Mesothelial cell of epicardium (in vitro differentiated cells): ENCODE measurements at regions not wholly inside any gene's neighbourhood (a gene's known extent, or its start where the extent isn't known, plus 50 kb on each side); places are given as distances from the start of the nearest gene placed in this dataset.

Source experiments
- DNase-seq, 2 experiments: peaks; one replicate each; pipeline ENCODE4 v3.0.0; 2021; ENCODE audit warnings: low spot score in 2 of 2; ENCODE audit not compliant: unreplicated experiment in 2 of 2
- H3K27ac Mint-ChIP-seq: 2 replicates; pipeline ENCODE4 v1.8.0; 2021; ENCODE audit warnings: mixed read lengths
- H3K27me3 Mint-ChIP-seq: 2 replicates; pipeline ENCODE4 v1.8.0; 2021; ENCODE audit warnings: low read depth, mixed read lengths
- H3K36me3 Mint-ChIP-seq: 2 replicates; pipeline ENCODE4 v1.8.0; 2021; ENCODE audit warnings: mixed read lengths
- H3K4me1 Mint-ChIP-seq: 2 replicates; pipeline ENCODE4 v1.8.0; 2021; ENCODE audit warnings: mixed read lengths
- H3K4me3 Mint-ChIP-seq: 2 replicates; pipeline ENCODE4 v1.8.0; 2021; ENCODE audit warnings: mild to moderate bottlenecking, moderate library complexity, mixed read lengths
- H3K9me3 Mint-ChIP-seq: 2 replicates; pipeline ENCODE4 v1.8.0; 2021; ENCODE audit warnings: mixed read lengths
- TF ChIP-seq, protein P1 (sequence below): fragments of 200-600 bp; sonication (generic); IDR thresholded peaks from one replicate; pipeline ENCODE4 v1.5.0; 2021; ENCODE audit warnings: antibody characterized with exemption; ENCODE audit not compliant: unreplicated experiment

DNA sequence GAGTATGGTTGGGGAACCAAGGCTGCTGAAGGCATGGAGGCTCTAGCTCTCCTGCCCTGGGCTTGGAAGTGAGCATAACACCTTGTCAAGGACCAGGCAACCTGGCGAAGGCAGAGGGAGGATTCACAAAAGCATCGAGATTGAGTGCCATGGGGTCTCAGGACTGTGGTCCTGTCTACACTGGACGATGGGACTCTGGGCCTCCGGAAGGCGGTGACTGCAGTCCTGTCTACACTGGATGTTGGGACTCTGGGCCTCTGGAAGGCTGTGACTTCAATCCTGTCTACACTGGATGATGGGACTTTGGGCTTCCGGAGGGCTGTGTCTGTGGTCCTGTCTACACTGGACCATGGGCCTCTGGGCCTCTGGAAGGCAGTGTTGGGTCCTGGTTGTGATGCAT is 290.4 kb downstream of the TEX29 start:
- Mint-ChIP-seq H3K27me3 (peaks cover 60% of the 10 kb centered on the region), H3K9me3 (no peaks in the 10 kb centered on the region), H3K36me3 (no peaks in the 10 kb centered on the region), H3K27ac (no peak overlapping the region), H3K4me1 (no peaks in the 10 kb centered on the region), H3K4me3 (no peak overlapping the region)
- TF ChIP-seq, protein P1, sequence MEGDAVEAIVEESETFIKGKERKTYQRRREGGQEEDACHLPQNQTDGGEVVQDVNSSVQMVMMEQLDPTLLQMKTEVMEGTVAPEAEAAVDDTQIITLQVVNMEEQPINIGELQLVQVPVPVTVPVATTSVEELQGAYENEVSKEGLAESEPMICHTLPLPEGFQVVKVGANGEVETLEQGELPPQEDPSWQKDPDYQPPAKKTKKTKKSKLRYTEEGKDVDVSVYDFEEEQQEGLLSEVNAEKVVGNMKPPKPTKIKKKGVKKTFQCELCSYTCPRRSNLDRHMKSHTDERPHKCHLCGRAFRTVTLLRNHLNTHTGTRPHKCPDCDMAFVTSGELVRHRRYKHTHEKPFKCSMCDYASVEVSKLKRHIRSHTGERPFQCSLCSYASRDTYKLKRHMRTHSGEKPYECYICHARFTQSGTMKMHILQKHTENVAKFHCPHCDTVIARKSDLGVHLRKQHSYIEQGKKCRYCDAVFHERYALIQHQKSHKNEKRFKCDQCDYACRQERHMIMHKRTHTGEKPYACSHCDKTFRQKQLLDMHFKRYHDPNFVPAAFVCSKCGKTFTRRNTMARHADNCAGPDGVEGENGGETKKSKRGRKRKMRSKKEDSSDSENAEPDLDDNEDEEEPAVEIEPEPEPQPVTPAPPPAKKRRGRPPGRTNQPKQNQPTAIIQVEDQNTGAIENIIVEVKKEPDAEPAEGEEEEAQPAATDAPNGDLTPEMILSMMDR, result no peak
- DNase-seq, result no peak

DNA sequence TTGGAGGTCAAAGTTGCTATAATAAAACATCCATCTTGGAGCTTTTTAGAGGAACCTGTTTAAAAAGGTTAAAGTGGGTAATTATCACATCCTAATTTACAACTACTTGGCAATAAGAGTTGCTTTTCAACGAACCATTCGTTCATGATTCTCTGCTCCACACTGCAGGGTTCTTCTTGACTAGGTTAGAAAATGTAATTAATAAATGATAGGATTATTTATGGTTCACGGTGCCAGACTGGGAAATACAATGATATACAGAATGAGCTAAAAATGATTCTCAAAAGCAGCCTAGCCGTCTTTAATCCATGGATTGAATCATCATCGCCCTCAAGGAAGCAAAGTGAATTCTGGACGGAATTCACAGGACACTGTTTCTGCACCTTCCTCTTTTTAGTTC is 291.2 kb downstream of the TEX29 start:
- H3K9me3 Mint-ChIP-seq, result no peaks in the 10 kb centered on the region
- TF ChIP-seq, protein P1, result no peak
- H3K4me3 Mint-ChIP-seq, result no peak overlapping the region
- no peak for DNase-seq
- H3K27ac Mint-ChIP-seq, result no peak overlapping the region
- H3K4me1 Mint-ChIP-seq, result no peaks in the 10 kb centered on the region
- no peaks in the 10 kb centered on the region for H3K36me3 Mint-ChIP-seq
- H3K27me3 Mint-ChIP-seq, result peaks cover 60% of the 10 kb centered on the region

DNA sequence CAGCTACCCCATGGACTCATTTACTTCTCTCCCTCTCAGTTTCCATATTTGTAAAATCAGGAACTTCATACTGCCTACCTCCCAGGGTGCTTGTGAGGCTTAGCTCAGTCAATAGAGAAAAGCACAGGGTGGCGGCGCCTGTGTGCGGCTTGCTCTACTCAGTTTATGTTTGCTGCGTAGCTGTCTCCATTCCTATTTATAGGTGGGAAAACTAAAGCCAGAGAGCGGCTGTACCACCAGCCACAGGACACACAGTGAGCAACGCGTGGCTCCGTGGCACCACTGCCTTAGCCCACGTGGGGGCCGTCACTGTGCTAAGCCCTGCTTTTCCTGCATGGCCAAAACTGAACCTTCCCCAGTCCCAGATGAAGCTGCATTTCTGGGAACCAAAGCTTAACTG is 292.4 kb downstream of the TEX29 start:
- H3K9me3 Mint-ChIP-seq, result no peaks in the 10 kb centered on the region
- TF ChIP-seq, protein P1, result no peak
- no peaks in the 10 kb centered on the region for H3K4me1 Mint-ChIP-seq
- H3K36me3 Mint-ChIP-seq, result no peaks in the 10 kb centered on the region
- peaks cover 54% of the 10 kb centered on the region for H3K27me3 Mint-ChIP-seq
- H3K27ac Mint-ChIP-seq, result no peak overlapping the region
- no peak overlapping the region for H3K4me3 Mint-ChIP-seq
- no peak for DNase-seq

DNA sequence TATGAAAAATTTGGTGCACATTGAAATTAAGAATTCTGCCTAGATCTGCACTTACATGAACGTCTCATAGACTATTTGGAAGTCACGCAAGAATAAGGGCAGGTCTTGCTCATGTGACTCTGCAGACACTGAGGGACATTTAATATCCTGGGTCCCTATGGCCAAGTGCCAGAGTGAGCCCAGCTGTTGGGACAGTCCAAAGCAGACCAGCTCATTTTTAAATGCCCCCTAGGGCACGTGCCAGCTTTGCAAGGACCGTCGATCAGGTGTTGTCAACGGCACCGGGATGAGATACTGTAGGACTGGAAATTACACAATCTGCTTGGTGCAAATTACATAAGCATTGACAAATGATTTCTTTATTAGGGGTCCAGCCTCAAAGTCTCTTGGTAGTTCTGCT is 293.6 kb downstream of the TEX29 start:
- Mint-ChIP-seq H3K27ac (no peak overlapping the region), H3K9me3 (no peaks in the 10 kb centered on the region)
- TF ChIP-seq, protein P1, result no peak

DNA sequence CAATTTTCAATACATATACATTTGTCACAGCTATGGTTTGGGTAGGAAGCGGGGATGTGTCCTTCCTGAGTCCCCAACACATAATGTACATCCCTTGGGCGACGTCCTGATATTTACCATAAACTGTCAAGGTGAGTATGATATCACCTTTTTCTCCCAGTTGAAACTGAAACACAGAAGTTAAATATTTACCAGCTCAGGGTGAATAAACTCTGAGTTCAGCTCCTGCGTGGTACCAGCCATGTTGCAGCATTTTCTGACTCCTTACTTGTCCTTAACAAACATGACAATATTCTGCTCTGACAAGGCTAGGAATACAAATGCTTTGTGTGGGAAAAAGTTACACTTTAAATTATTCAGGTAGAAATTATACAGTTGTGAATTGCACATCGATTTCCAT is 294.2 kb downstream of the TEX29 start:
- DNase-seq, result no peak
- H3K36me3 Mint-ChIP-seq, result no peaks in the 10 kb centered on the region
- H3K27me3 Mint-ChIP-seq, result peaks cover 50% of the 10 kb centered on the region
- no peaks in the 10 kb centered on the region for H3K9me3 Mint-ChIP-seq
- TF ChIP-seq, protein P1, result no peak
- no peaks in the 10 kb centered on the region for H3K4me1 Mint-ChIP-seq
- no peak overlapping the region for H3K4me3 Mint-ChIP-seq
- H3K27ac Mint-ChIP-seq, result no peak overlapping the region

More for the DNA sequence above, 293.6 kb downstream of the TEX29 start:
- Mint-ChIP-seq H3K4me3 (no peak overlapping the region), H3K4me1 (no peaks in the 10 kb centered on the region), H3K36me3 (no peaks in the 10 kb centered on the region), H3K27me3 (peaks cover 50% of the 10 kb centered on the region)
- DNase-seq, result no peak

DNA sequence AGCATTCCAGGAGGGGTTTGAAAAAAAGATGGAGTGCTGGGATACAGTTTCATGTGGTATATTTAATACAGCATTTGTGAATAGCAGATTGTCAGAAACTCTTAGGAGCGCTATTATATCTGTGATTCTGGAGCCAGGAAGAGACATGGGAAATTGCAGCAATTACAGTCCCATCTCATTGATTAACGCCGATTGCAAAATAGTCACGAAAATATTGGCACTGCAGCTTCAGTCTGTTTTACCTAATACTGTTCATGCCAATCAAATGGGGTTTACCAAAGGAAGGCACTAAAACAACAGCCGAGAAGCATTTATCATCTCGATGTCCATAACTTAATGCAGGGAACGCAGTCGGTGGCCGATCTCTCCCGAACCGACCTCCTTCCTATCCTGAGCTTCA is 295.8 kb downstream of the TEX29 start:
- Mint-ChIP-seq H3K27me3 (peaks cover 46% of the 10 kb centered on the region), H3K4me3 (no peak overlapping the region), H3K4me1 (no peaks in the 10 kb centered on the region), H3K36me3 (no peaks in the 10 kb centered on the region), H3K27ac (no peak overlapping the region), H3K9me3 (no peaks in the 10 kb centered on the region)
- no peak for DNase-seq
- TF ChIP-seq, protein P1, result no peak
